GM18519 (cell line): ENCODE measurements at regions not wholly inside any gene's neighbourhood (a gene's known extent, or its start where the extent isn't known, plus 50 kb on each side); places are given as distances from the start of the nearest gene placed in this dataset.

Experiments used
- ATAC-seq: cut with Tn5 transposase; IDR thresholded peaks from one replicate; pipeline ENCODE4 v1.9.1; 2021; ENCODE audit warnings: mild to moderate bottlenecking, moderate library complexity; ENCODE audit not compliant: unreplicated experiment, low FRiP score

- ATAC-seq, result no peak
Observed at GRCh38 chr6:12379181-12379580, 89.0 kb downstream of the EDN1 start.

GRCh38 chr6:12381587-12381986 is 91.4 kb downstream of the EDN1 start:
- no peak for ATAC-seq

GRCh38 chr6:12383448-12383847 is 93.3 kb downstream of the EDN1 start:
- no peak for ATAC-seq

- no peak for ATAC-seq
Observed at GRCh38 chr6:12384357-12384912, 94.3 kb downstream of the EDN1 start.

- ATAC-seq, result no peak
Observed at GRCh38 chr6:12385316-12385715, 95.2 kb downstream of the EDN1 start.

- no peak for ATAC-seq
Observed at GRCh38 chr6:12386816-12387215, 96.7 kb downstream of the EDN1 start.

GRCh38 chr6:12391472-12391871 is 101.3 kb downstream of the EDN1 start:
- ATAC-seq, result no peak

GRCh38 chr6:12392490-12392889 is 102.3 kb downstream of the EDN1 start:
- ATAC-seq, result no peak

GRCh38 chr6:12393100-12393499 is 102.9 kb downstream of the EDN1 start:
- ATAC-seq, result no peak

DNA sequence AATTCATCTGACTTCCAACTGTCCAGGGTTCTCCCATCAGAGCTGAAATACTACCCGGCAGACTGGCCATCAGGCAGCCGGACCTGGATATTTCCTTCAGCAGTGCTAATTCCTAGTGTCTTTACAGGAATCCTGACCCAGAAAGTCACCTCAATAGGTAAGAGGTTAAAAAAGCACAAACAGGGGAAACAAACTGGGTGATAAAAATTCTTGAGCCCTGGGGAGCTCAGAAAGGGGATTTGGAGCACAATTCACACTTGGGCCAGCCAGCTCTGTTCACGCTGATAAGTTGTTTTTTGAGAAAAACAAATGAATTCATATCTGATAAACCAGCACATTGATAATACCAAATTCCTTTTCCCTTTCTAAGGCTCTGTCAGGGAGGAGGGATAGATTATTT is 104.0 kb downstream of the EDN1 start:
- no peak for ATAC-seq

DNA sequence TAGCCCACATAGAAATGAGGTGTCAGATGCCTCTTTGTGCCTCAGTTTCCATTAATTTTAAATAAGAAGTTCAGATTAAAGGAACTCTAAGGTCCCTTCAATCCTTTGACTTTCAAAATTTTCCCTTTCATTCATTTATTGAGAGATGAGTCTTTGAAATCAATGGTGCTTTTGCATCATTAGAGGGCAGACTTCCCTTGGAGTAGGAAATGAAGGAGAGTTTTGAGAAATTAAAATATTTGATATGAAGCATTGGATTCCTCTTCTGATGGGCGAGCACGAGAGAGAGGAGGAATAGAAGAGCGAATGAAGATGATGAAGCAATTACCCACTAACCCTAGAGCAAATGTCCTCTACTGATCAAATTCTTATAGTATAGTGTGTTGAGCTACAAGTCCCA is 105.7 kb downstream of the EDN1 start:
- no peak for ATAC-seq

DNA sequence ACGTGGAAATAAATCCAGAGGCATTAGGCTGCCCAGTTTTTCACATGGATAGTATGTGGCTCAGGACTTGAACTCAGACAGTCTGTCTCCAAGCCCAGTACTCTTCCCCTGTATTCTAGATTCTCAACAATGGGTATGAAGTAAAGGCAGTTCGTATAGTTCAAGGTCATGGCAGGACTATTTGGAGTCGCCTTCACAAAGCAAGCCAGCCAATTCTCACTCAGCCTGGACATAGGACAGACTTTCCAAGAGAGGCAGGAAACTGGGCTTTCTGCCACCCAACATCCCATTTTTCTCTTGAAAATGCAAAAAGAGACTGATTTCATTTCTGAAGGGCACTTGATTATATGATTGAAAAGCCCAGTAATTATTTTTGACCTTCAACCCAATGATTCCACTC is 111.0 kb downstream of the EDN1 start:
- ATAC-seq, result no peak

DNA sequence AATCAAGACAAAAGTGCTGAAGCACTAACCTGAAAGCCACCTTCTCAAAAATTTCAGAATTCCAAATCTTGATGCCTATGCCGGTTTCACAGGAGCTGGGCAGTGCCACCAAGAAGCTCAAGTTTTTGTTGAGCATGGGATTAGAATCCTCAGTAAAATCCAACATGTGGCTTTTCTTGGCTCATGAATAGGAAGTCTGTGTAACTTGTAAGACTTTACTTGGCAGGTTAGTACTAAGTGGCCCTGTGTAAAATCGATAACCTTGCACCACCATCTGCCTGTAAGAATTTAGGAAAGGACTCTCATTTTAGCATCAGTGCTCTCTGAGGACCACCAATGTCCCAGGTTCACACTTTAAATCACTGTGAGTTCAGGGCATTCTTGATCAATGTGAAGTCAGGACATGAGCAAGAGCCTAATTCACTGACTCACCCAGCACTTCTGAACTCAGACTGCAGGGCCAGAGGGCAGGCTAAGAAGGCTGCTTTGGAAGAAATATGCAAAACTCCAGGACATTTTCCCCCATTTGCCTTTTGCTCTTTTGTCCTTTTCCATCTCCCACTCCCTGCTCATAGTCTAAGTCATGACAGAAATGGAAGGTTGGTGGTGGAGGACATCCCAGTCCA is 113.2 kb downstream of the EDN1 start:
- ATAC-seq, result no peak

DNA sequence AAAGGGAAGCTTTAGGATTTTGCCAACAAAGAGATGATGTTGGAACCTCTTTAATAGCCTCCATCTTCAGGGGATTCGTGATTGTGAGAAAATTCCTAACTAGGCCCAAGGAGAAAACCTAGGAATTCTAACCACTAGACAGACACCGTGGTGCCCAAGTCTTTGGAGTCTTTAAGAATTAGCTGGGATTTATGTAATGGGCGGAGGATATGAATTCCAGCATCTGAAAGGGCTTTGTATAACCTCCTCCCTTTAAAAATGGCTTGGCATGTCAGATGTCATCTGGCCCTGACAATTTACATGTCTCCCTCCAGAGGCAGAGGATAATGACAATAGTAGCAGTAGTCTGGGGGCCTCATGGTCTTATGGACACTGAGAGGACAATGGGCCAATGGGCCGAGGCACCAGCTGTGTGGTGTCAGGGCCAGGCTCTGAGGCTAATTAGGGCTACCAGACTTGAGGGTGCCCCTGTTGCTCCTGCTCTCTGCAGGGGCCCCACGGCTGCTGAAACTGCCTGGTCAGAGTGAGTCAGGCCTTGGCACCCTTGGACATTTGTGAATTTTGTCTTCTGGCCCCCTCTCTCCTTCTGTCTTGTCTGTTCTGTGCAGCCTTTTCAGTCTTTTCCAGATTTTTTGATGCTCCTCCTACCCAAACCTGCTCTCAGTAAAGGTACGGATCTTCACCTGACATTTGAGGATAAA is 113.9 kb downstream of the EDN1 start:
- no peak for ATAC-seq

DNA sequence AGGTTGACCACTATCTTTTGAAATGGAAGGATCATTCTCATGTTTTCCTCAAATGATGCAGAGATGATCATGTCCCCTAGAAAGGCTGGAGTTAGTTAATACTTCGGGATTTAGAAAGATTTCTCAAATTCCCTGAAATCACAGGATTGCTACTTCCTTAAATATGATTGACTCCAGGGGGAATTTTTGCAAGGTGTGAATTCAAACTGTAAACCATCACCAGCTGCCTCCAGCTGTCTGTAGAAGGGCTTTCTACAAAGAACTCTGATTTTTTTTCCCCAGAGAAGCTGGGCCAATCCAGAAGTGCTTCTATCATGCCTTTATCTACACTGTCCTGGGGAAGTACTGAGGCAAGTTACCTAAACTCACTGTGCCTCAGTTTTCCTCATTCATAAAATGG is 114.5 kb downstream of the EDN1 start:
- no peak for ATAC-seq

DNA sequence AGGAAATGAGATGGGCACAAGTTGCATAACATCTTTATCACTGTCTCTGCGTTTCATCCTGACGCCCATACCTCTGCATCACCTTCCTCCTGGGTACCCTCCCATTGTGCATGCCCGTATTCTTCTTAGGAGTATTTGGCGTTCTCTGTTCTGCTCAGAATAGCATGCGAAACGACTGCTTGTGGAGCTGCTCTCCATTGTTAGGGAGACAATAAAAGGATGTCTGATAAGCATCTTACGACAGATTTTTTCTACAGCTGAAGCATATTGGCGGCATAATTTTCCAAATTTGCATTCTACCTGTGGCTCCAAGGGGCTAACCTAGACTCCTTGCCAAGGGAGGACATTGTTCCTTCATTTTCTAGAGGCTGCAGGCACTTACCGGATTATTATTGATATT is 118.6 kb downstream of the EDN1 start:
- no peak for ATAC-seq

GRCh38 chr6:12410946-12411345 is 120.8 kb downstream of the EDN1 start:
- no peak for ATAC-seq

- ATAC-seq, result no peak
Observed at GRCh38 chr6:12414096-12414675, 124.0 kb downstream of the EDN1 start.

- ATAC-seq, result no peak
Observed at GRCh38 chr6:12415980-12416598, 125.9 kb downstream of the EDN1 start.

GRCh38 chr6:12417191-12417590 is 127.0 kb downstream of the EDN1 start:
- ATAC-seq, result no peak

GRCh38 chr6:12418946-12419345 is 128.8 kb downstream of the EDN1 start:
- no peak for ATAC-seq
